Right lobe of liver (tissue), 6 donors: ENCODE measurements at regions not wholly inside any gene's neighbourhood (a gene's known extent, or its start where the extent isn't known, plus 50 kb on each side); places are given as distances from the start of the nearest gene placed in this dataset.

Experiments
- ATAC-seq, 4 donors: fragments of 200-7000 bp; cut with Tn5 transposase; one replicate each; pipeline ENCODE4 v1.9.1; 2020; ENCODE audit warnings: mild to moderate bottlenecking in 4 of 4, moderate library complexity in 4 of 4
- DNase-seq, 3 donors: peaks; one replicate each; pipeline ENCODE4 v3.0.0-alpha.2; 2020
- H3K27ac ChIP-seq, 3 donors: fragments of 200-600 bp; one replicate each; pipeline ENCODE4 v1.8.0; 2022
- H3K27me3 ChIP-seq, 2 donors: fragments of 200-600 bp; one replicate each; pipeline ENCODE4 v1.8.0; 2022
- H3K36me3 ChIP-seq, 4 donors: fragments of 200-600 bp; sonication (generic) in 1 of 4; one replicate each; pipeline versions ENCODE4 v1.5.1 to v1.8.0; 2017 to 2022; ENCODE audit warnings: control low read depth in 1 of 4
- H3K4me1 ChIP-seq, 4 donors: fragments of 200-600 bp; sonication (generic) in 1 of 4; one replicate each; pipeline versions ENCODE4 v1.5.1 to v1.8.0; 2017 to 2022; ENCODE audit warnings: control low read depth in 1 of 4
- H3K4me3 ChIP-seq, 3 donors: fragments of 200-600 bp; one replicate each; pipeline ENCODE4 v1.8.0; 2022
- H3K9me3 ChIP-seq, 4 donors: fragments of 200-600 bp; sonication (generic) in 1 of 4; one replicate each; pipeline versions ENCODE4 v1.5.1 to v1.8.0; 2017 to 2022; ENCODE audit warnings: control low read depth in 1 of 4
- CTCF ChIP-seq, 4 donors: fragments of 200-600 bp in 3 of 4; fragments of 450-650 bp in 1 of 4; IDR thresholded peaks; one replicate each; pipeline versions ENCODE4 v1.5.1 to v1.8.0; 2016 to 2022; ENCODE audit warnings: antibody characterized with exemption in 4 of 4, mild to moderate bottlenecking in 2 of 4
- POLR2A ChIP-seq: fragments of 450-650 bp; IDR thresholded peaks from one replicate; pipeline ENCODE4 v1.6.1; 2017; ENCODE audit warnings: antibody characterized with exemption, mild to moderate bottlenecking
- WGBS: methylation state at CpG from one replicate; pipeline ENCODE4 v1.1.6; 2018; ENCODE audit warnings: low coverage, low lambda C conversion rate; ENCODE audit not compliant: insufficient coverage; ENCODE audit errors: missing lambda C conversion rate; 5-methylcytosine and 5-hydroxymethylcytosine counted together
- intact Hi-C, 2 donors: fragments of 100-400 bp; cut with DNase I; formaldehyde crosslinking; loops; one replicate each; pipeline versions ENCODE4 v1.11.2 to v1.14.1; 2022
- donor health status: DM: no; HTN: yes; CAD: no.
- donor health status: DM: no; HTN: no; CAD: no.
- donor health status: DM: no; HTN: no; CAD: no.
- donor health status: DM: no; HTN: yes; CAD: no.
- donor health status: DM: no; HTN: yes; CAD: no.

DNA sequence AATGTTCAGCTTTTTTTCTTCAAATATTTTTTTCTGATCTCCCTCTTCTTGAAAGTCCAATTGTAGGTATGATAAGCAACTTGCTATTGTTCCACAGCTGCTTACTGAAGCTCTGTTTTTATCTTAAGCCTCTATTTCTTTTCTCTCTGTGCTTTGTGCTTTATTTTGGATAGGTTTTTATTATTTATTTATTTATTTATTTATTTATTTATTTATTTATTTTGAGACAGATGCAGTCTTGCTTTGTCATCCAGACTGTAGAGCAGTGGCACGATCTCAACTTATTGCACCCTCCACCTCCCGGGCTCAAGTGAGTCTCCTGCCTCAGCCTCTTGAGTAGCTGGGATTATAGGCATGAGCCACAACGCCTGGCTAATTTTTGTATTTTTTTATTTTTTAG is 199.4 kb downstream of the KLF12 start:
- ATAC-seq (no peak), DNase-seq (no peak)
- no peaks in the 10 kb centered on the region for H3K27me3 ChIP-seq
- intact Hi-C loops: no loop called here
- TF ChIP-seq POLR2A (no peak), CTCF (IDR thresholded peaks at IDR 0.05) (no peak)
- H3K27ac ChIP-seq: no peak overlapping the region
- WGBS: 92% methylated on average over 3 of the region's 3 CpGs
- H3K4me3 ChIP-seq: no peak overlapping the region
- H3K36me3 ChIP-seq: no peaks in the 10 kb centered on the region
- no peaks in the 10 kb centered on the region for H3K9me3 ChIP-seq
- no peaks in the 10 kb centered on the region for H3K4me1 ChIP-seq

DNA sequence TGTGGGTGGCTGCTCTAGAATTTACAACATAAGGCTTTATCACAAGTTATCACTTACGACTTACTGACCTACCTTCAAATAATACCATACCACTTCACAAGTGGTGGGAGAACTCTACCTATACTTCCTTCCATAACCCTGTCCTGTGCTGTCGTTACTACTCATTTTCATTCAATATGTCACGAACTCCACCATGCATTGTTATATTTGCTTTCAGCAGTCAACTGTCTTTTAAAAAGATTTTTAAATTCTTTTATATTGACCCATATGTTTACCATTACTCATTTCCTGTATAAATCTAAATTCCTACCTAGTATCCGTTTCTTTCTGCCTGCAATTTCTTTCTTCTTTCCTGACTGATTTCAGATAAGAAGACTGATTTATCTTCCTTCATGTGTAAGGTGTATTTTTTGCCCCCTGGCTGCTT is 200.0 kb downstream of the KLF12 start:
- Histone ChIP-seq H3K27me3 (no peaks in the 10 kb centered on the region), H3K36me3 (no peaks in the 10 kb centered on the region), H3K4me1 (no peaks in the 10 kb centered on the region), H3K9me3 (no peaks in the 10 kb centered on the region), H3K4me3 (no peak overlapping the region), H3K27ac (no peak overlapping the region)
- TF ChIP-seq POLR2A: no peak
- no peak for TF ChIP-seq CTCF (IDR thresholded peaks at IDR 0.05)
- intact Hi-C loops: no loop called here
- DNase-seq: no peak
- no peak for ATAC-seq
- WGBS: 73% methylated on average over 4 of the region's 4 CpGs

DNA sequence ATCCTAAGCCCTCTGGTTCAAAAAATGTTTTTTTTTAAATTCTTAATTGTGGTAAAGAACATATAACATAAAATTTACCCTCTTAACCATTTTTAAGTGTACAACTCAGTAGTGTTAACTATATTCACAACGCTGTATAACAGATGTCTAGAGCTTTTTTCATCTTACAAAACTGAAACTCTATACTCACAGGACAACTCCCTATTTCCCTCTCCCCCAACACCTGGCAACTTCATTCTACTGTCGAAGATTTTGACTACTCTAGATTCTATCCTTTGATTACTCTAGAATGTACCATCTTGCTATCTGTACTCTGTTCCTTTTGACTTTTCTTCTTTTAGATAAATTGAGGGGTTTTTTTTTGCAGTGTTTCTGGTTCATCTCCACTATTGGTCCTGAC is 200.4 kb downstream of the KLF12 start:
- Histone ChIP-seq H3K4me3 (no peak overlapping the region), H3K36me3 (no peaks in the 10 kb centered on the region), H3K27me3 (no peaks in the 10 kb centered on the region), H3K9me3 (no peaks in the 10 kb centered on the region), H3K4me1 (no peaks in the 10 kb centered on the region), H3K27ac (no peak overlapping the region)
- 95% methylated on average over 2 of the region's 2 CpGs for WGBS
- TF ChIP-seq POLR2A (no peak), CTCF (IDR thresholded peaks at IDR 0.05) (no peak)
- no peak for ATAC-seq
- intact Hi-C loops: no loop called here
- no peak for DNase-seq

GRCh38 chr13:73932091-73932490 is 202.1 kb downstream of the KLF12 start:
- Histone ChIP-seq H3K9me3 (no peaks in the 10 kb centered on the region), H3K4me1 (no peaks in the 10 kb centered on the region), H3K4me3 (no peak overlapping the region), H3K27ac (no peak overlapping the region), H3K36me3 (no peaks in the 10 kb centered on the region), H3K27me3 (no peaks in the 10 kb centered on the region)
- DNase-seq (no peak), ATAC-seq (no peak)
- intact Hi-C loops: no loop called here
- WGBS: 83% methylated on average over 2 of the region's 2 CpGs
- TF ChIP-seq CTCF (IDR thresholded peaks at IDR 0.05): no peak
- TF ChIP-seq POLR2A: no peak

DNA sequence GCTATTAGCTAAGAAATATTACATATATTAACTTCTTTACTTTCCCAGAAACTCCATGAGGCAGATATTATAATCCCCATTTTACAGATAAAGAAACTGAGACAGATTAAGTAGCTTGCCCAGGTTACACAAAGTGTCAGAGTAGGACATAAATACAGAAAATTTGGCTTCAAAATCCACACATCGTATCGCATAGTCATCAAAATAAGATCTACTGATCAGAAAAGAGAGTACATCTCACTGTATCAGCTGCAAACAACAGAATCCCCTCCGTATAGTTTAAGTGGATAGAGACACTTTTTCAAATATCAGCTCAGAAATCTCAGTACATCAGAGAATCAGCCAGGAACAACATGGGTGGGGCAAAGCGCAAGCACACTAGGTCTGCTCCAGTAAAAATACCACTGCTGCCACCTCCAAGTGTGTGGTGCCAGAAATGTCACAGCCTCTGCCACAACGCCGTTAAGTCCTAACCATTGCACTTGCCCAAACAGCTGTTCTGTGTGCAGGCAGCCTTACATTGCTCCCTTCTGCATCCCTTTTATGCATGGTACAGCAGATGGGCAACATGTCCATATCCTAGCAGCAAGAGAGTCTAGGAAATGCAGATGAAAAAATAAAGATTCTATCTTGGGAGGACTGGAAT is 204.8 kb downstream of the KLF12 start:
- ATAC-seq (no peak), DNase-seq (no peak)
- no peaks in the 10 kb centered on the region for H3K36me3 ChIP-seq
- intact Hi-C loops: no loop called here
- 98% methylated on average over 6 of the region's 6 CpGs for WGBS
- H3K27me3 ChIP-seq: no peaks in the 10 kb centered on the region
- no peak overlapping the region for H3K27ac ChIP-seq
- H3K4me3 ChIP-seq: no peak overlapping the region
- no peaks in the 10 kb centered on the region for H3K9me3 ChIP-seq
- no peaks in the 10 kb centered on the region for H3K4me1 ChIP-seq
- TF ChIP-seq CTCF (IDR thresholded peaks at IDR 0.05): no peak
- no peak for TF ChIP-seq POLR2A
